ENCODE measurements at regions not wholly inside any gene's neighbourhood (a gene's known extent, or its start where the extent isn't known, plus 50 kb on each side); places are given as distances from the start of the nearest gene placed in this dataset.

- no peak for TF ChIP-seq POLR2A (IDR thresholded peaks at IDR 0.05)
- TF ChIP-seq, protein P1, sequence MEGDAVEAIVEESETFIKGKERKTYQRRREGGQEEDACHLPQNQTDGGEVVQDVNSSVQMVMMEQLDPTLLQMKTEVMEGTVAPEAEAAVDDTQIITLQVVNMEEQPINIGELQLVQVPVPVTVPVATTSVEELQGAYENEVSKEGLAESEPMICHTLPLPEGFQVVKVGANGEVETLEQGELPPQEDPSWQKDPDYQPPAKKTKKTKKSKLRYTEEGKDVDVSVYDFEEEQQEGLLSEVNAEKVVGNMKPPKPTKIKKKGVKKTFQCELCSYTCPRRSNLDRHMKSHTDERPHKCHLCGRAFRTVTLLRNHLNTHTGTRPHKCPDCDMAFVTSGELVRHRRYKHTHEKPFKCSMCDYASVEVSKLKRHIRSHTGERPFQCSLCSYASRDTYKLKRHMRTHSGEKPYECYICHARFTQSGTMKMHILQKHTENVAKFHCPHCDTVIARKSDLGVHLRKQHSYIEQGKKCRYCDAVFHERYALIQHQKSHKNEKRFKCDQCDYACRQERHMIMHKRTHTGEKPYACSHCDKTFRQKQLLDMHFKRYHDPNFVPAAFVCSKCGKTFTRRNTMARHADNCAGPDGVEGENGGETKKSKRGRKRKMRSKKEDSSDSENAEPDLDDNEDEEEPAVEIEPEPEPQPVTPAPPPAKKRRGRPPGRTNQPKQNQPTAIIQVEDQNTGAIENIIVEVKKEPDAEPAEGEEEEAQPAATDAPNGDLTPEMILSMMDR (IDR thresholded peaks at IDR 0.05), result no peak
Observed at GRCh38 chr15:27671819-27672437, 427.2 kb downstream of the OCA2 start.

Data from esophagus squamous epithelium (tissue), 4 donors.